Astrocyte of the spinal cord (primary cell): ENCODE measurements at regions not wholly inside any gene's neighbourhood (a gene's known extent, or its start where the extent isn't known, plus 50 kb on each side); places are given as distances from the start of the nearest gene placed in this dataset.
A peak's percentile ranks its signal among the peaks of the same experiment; 100 is the strongest.

Experiments used
- DNase-seq: peaks from one replicate; pipeline ENCODE4 v3.0.0; 2011; ENCODE audit warnings: low read depth, low spot score
- H3K4me3 ChIP-seq: 2 replicates; pipeline ENCODE4 v1.5.1; 2011; ENCODE audit warnings: low read depth, mild to moderate bottlenecking, low read length, moderate library complexity
- in situ Hi-C: cut with HindIII; loops from 2 replicates; pipeline ENCODE4 v1.10.0; 2017; ENCODE audit warnings: low sequenced_read_pairs
- TF ChIP-seq, protein P1 (sequence below): IDR thresholded peaks from 2 replicates; pipeline ENCODE4 v1.5.1; 2012; ENCODE audit warnings: low read depth, mild to moderate bottlenecking, low read length, inconsistent platforms

DNA sequence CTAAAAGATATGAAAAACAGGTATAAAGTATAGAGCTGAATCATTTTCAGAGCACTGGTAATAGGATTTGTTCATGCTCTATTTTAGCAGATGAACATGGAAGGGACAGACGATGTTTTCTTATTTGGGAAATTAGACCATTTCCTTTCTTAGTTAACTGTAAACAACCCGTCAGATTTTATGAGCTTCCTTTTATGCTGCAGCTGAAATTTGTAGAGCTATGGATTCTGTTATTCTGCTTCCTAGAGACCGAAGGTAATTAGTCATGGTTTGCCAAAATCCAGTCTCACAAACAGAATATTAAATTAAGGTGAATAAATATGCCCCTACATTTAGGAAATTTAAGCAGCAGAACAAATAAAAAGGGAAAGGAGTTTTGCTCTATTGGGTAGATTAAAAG, 180.2 kb upstream of the SYT1 start:
- in situ Hi-C loops: no loop called here
- no peak overlapping the region for H3K4me3 ChIP-seq
- TF ChIP-seq, protein P1, sequence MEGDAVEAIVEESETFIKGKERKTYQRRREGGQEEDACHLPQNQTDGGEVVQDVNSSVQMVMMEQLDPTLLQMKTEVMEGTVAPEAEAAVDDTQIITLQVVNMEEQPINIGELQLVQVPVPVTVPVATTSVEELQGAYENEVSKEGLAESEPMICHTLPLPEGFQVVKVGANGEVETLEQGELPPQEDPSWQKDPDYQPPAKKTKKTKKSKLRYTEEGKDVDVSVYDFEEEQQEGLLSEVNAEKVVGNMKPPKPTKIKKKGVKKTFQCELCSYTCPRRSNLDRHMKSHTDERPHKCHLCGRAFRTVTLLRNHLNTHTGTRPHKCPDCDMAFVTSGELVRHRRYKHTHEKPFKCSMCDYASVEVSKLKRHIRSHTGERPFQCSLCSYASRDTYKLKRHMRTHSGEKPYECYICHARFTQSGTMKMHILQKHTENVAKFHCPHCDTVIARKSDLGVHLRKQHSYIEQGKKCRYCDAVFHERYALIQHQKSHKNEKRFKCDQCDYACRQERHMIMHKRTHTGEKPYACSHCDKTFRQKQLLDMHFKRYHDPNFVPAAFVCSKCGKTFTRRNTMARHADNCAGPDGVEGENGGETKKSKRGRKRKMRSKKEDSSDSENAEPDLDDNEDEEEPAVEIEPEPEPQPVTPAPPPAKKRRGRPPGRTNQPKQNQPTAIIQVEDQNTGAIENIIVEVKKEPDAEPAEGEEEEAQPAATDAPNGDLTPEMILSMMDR: no peak
- DNase-seq: no peak

DNA sequence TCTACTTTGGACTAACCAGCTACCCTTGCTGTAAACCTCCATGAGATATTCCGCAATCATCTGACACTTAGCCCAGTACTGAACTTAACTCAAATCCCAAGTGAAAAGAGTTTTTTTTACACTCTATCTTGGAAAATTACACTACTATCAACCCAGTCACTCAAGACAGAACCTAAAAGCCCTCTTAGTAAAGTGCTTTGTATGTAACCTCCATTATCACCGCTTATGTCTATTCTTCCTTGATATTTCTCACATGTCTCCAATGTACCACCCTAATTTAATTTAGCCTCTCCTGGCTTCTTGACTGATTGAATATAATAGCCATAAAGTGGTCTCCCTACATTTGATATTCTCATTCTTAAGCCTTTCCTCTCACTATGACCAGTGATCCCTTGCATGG, 168.8 kb upstream of the SYT1 start:
- TF ChIP-seq, protein P1: no peak
- in situ Hi-C loops: no loop called here
- H3K4me3 ChIP-seq: no peak overlapping the region
- no peak for DNase-seq

DNA sequence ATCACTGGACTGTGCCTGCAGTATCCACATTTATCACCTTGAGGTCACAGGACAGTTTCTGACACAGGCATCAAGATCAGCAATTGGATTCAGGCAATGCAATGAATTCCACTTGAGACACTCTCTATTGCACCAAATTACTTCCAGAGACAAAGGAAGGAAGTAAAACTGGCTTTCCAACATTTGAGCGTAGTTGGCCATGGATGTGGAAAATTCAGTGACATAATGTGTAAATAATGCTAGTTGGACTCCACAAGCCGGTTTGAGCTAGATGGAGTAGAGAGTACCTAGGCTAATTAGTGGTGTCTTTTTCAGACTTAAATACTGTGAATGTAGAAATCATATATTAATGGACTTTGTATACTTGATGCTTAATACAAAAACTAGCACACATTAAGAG, 168.3 kb upstream of the SYT1 start:
- in situ Hi-C loops: no loop called here
- no peak overlapping the region for H3K4me3 ChIP-seq
- TF ChIP-seq, protein P1: no peak
- no peak for DNase-seq

DNA sequence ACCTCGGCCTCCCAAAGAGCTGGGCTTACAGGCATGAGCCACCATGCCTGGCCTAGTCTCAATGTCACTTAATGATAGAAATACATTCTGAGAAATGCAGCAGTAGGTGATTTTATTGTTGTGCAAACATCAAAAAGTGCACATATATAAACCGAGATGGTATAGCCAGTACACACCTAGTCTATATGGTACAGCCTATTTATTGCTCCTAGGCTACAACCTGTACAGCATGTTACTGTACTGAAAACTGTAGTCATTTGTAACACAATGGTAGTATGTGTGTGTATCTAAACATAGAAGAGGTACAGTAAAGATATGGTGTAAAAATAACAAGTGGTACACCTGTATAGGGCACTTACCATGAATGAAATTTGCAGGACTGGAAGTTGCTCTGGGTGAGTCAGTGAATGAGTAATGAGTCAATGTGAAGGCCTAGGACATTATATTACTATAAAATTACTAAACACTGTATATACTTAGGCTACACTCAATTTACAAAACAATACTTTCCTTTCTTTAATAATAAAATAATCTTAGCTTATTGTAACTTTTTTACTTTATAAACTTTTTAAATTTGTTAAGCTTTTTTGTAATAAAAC, 166.7 kb upstream of the SYT1 start:
- H3K4me3 ChIP-seq: no peak overlapping the region
- TF ChIP-seq, protein P1: no peak
- no peak for DNase-seq
- in situ Hi-C loops: no loop called here

DNA sequence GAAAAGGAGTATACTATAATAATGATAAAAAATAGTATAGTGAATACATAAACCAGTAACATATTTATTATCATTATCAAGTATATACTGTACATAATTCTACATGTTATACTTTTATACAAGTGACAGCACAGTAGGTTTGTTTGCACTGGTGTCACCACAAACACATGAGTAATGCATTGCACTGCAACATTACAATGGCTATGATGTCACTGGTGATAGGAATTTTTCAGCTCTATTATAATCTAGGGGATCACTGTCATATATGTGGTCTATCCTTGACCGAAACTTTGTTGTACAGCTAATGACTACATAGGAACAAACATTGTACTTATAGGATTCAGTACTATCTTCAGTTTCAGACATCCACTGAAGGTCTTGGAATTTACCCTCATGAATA, 165.8 kb upstream of the SYT1 start:
- no peak overlapping the region for H3K4me3 ChIP-seq
- TF ChIP-seq, protein P1: no peak
- peak; percentile 36 for DNase-seq
- in situ Hi-C loops: no loop called here

DNA sequence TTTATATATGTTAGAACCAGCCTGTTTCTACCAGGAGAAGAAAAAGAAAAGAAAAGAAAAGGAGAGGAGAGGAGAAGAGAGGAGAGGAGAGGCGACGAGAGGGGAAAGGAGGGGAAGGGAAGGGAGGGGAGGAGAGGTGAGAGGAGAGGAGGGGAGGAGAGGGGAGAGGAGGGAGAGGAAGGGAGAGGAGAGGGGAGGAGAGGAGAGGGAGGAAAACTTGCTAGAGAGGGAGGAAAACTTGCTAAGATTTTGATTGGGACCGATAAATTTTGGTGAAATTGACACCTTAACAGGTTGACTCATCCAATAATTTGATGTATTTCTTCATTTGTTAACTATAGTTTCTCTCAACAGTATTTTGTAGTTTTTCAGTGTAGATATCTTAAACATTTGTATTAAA, 164.0 kb upstream of the SYT1 start:
- TF ChIP-seq, protein P1: no peak
- DNase-seq: no peak
- H3K4me3 ChIP-seq: no peak overlapping the region
- in situ Hi-C loops: no loop called here
